Gastrocnemius medialis (tissue), 4 donors: ENCODE measurements at regions not wholly inside any gene's neighbourhood (a gene's known extent, or its start where the extent isn't known, plus 50 kb on each side); places are given as distances from the start of the nearest gene placed in this dataset.

ENCODE experiments used
- ATAC-seq, 2 donors: fragments of 150-250 bp; one replicate each; pipeline ENCODE4 v1.9.1; 2016
- DNase-seq, 2 donors: peaks; one replicate each; pipeline ENCODE4 v3.0.0-alpha.2; 2019
- H3K27ac ChIP-seq, 4 donors: fragments of 200-600 bp; sonication (generic); 1 replicate in 1 of 4; 2 replicates in 3 of 4; pipeline ENCODE4 v1.5.1; 2016 to 2018; ENCODE audit warnings: mild to moderate bottlenecking in 2 of 4, moderate library complexity in 1 of 4
- H3K27me3 ChIP-seq, 3 donors: fragments of 200-600 bp; sonication (generic) in 2 of 3; 1 replicate in 1 of 3; 2 replicates in 2 of 3; pipeline versions ENCODE4 v1.5.1 to v1.6.0; 2016 to 2019; ENCODE audit warnings: mild to moderate bottlenecking in 1 of 3, moderate library complexity in 1 of 3
- H3K36me3 ChIP-seq, 2 donors: fragments of 200-600 bp; sonication (generic) in 1 of 2; one replicate each; pipeline ENCODE4 v1.5.1; 2017 to 2018
- H3K4me1 ChIP-seq, 2 donors: fragments of 200-600 bp; sonication (generic) in 1 of 2; one replicate each; pipeline ENCODE4 v1.5.1; 2016 to 2017; ENCODE audit warnings: mild to moderate bottlenecking in 2 of 2
- H3K4me3 ChIP-seq, 4 donors: fragments of 200-600 bp; sonication (generic) in 3 of 4; 1 replicate in 1 of 4; 2 replicates in 3 of 4; pipeline ENCODE4 v1.5.1; 2016 to 2019; ENCODE audit warnings: mild to moderate bottlenecking in 2 of 4
- H3K9me3 ChIP-seq, 3 donors: fragments of 200-600 bp; sonication (generic) in 2 of 3; 1 replicate in 1 of 3; 2 replicates in 2 of 3; pipeline ENCODE4 v1.5.1; 2016 to 2019
- CTCF ChIP-seq, 5 experiments: fragments of 450-650 bp in 3 of 5; fragments of 200-600 bp in 2 of 5; sonication (generic) in 2 of 5; IDR thresholded peaks in 4 of 5; conservative IDR thresholded peaks in 1 of 5; 1 replicate in 4 of 5; 2 replicates in 1 of 5; pipeline ENCODE4 v1.5.1; 2016 to 2019; ENCODE audit warnings: antibody characterized with exemption in 5 of 5, mild to moderate bottlenecking in 3 of 5, moderate library complexity in 3 of 5
- POLR2A ChIP-seq, 2 donors: fragments of 450-650 bp; IDR thresholded peaks; one replicate each; pipeline ENCODE4 v1.6.1; 2017; ENCODE audit warnings: antibody characterized with exemption in 2 of 2, mild to moderate bottlenecking in 2 of 2, moderate library complexity in 2 of 2
- in situ Hi-C, 4 donors: fragments of 200-750 bp; cut with MboI; loops; one replicate each; pipeline versions ENCODE4 v1.15.0 to v1.8.0; 2017; ENCODE audit warnings: low sequenced_read_pairs in 4 of 4
- intact Hi-C: fragments of 100-400 bp; cut with DNase I; formaldehyde crosslinking; loops from one replicate; pipeline ENCODE4 v1.15.1; 2023; ENCODE audit warnings: low total_unique reads

- Histone ChIP-seq H3K27ac (no peak overlapping the region), H3K36me3 (no peaks in the 10 kb centered on the region), H3K9me3 (no peaks in the 10 kb centered on the region), H3K4me1 (no peaks in the 10 kb centered on the region), H3K4me3 (no peak overlapping the region), H3K27me3 (no peaks in the 10 kb centered on the region)
- TF ChIP-seq POLR2A (IDR thresholded peaks at IDR 0.05) = no peak
- no peak for TF ChIP-seq CTCF (IDR thresholded peaks at IDR 0.05 in 4 of 5, conservative IDR thresholded peaks at IDR 0.05 in 1 of 5)
- ATAC-seq (no peak), DNase-seq (no peak)
- intact Hi-C loops = no loop called here
- in situ Hi-C loops = no loop called here
Observed at GRCh38 chr3:135637013-135637412, 328.5 kb upstream of the PPP2R3A start.

- TF ChIP-seq CTCF (IDR thresholded peaks at IDR 0.05 in 4 of 5, conservative IDR thresholded peaks at IDR 0.05 in 1 of 5) (no peak), POLR2A (IDR thresholded peaks at IDR 0.05) (no peak)
- H3K9me3 ChIP-seq = no peaks in the 10 kb centered on the region
- no peak overlapping the region for H3K4me3 ChIP-seq
- ATAC-seq = no peak
- no peak overlapping the region for H3K27ac ChIP-seq
- H3K36me3 ChIP-seq = no peaks in the 10 kb centered on the region
- no peaks in the 10 kb centered on the region for H3K4me1 ChIP-seq
- in situ Hi-C loops (no loop called here), intact Hi-C loops (no loop called here)
- DNase-seq = no peak
- no peaks in the 10 kb centered on the region for H3K27me3 ChIP-seq
Observed at GRCh38 chr3:135641761-135642160, 323.8 kb upstream of the PPP2R3A start.

- no peak overlapping the region for H3K4me3 ChIP-seq
- in situ Hi-C loops = no loop called here
- no peak for ATAC-seq
Observed at GRCh38 chr3:135645541-135645940, 320.0 kb upstream of the PPP2R3A start.

GRCh38 chr3:135646873-135647272 is 318.7 kb upstream of the PPP2R3A start:
- Histone ChIP-seq H3K36me3 (no peaks in the 10 kb centered on the region), H3K4me3 (no peak overlapping the region), H3K4me1 (no peaks in the 10 kb centered on the region), H3K27me3 (no peaks in the 10 kb centered on the region), H3K9me3 (no peaks in the 10 kb centered on the region), H3K27ac (no peak overlapping the region)
- in situ Hi-C loops (no loop called here), intact Hi-C loops (no loop called here)
- no peak for TF ChIP-seq CTCF (IDR thresholded peaks at IDR 0.05 in 4 of 5, conservative IDR thresholded peaks at IDR 0.05 in 1 of 5)
- TF ChIP-seq POLR2A (IDR thresholded peaks at IDR 0.05) = no peak
- DNase-seq (no peak), ATAC-seq (no peak)

More at GRCh38 chr3:135645541-135645940, 320.0 kb upstream of the PPP2R3A start:
- Histone ChIP-seq H3K9me3 (no peaks in the 10 kb centered on the region), H3K27ac (no peak overlapping the region), H3K36me3 (no peaks in the 10 kb centered on the region), H3K4me1 (no peaks in the 10 kb centered on the region), H3K27me3 (no peaks in the 10 kb centered on the region)
- TF ChIP-seq POLR2A (IDR thresholded peaks at IDR 0.05) (no peak), CTCF (IDR thresholded peaks at IDR 0.05 in 4 of 5, conservative IDR thresholded peaks at IDR 0.05 in 1 of 5) (no peak)
- no peak for DNase-seq
- intact Hi-C loops = no loop called here

- no peak overlapping the region for H3K27ac ChIP-seq
- DNase-seq (no peak), ATAC-seq (no peak)
- H3K4me3 ChIP-seq = no peak overlapping the region
- no peak for TF ChIP-seq CTCF (IDR thresholded peaks at IDR 0.05 in 4 of 5, conservative IDR thresholded peaks at IDR 0.05 in 1 of 5)
- TF ChIP-seq POLR2A (IDR thresholded peaks at IDR 0.05) = no peak
- H3K9me3 ChIP-seq = no peaks in the 10 kb centered on the region
- in situ Hi-C loops = no loop called here
- no peaks in the 10 kb centered on the region for H3K4me1 ChIP-seq
- H3K36me3 ChIP-seq = no peaks in the 10 kb centered on the region
- intact Hi-C loops = no loop called here
- H3K27me3 ChIP-seq = no peaks in the 10 kb centered on the region
Observed at GRCh38 chr3:135649361-135649760, 316.2 kb upstream of the PPP2R3A start.
